Endothelial cell of umbilical vein (primary cell): ENCODE measurements at regions not wholly inside any gene's neighbourhood (a gene's known extent, or its start where the extent isn't known, plus 50 kb on each side); places are given as distances from the start of the nearest gene placed in this dataset.

ENCODE experiments used
- BruUV-seq: library from RNA; stranded (reverse); fragments of 400-500 nt; replicated peaks from 2 replicates; lab custom pipeline; 2021; lab: Mats Ljungman, UMichigan
- CTCF ChIA-PET: fragments of 300-600, 350-600 bp; sonication (Branson Sonifier 250); formaldehyde crosslinking; loops from one replicate; lab custom pipeline; 2021; ENCODE audit warnings: antibody characterized with exemption, inconsistent platforms; lab: Charles Lee
- POLR2A ChIA-PET: fragments of 300-600, 350-600 bp; sonication (Branson Sonifier 250); formaldehyde crosslinking; loops from one replicate; lab custom pipeline; 2021; ENCODE audit warnings: antibody characterized with exemption, inconsistent platforms; lab: Charles Lee
- DNase-seq: peaks from one replicate; pipeline ENCODE4 v3.0.0-alpha.2; 2011; ENCODE audit warnings: low read depth, low spot score
- FAIRE-seq: peaks from 2 replicates; lab custom pipeline; 2011; peaks lifted over from hg19 to GRCh38; lab: Jason Lieb, UNC
- H2AFZ ChIP-seq: 2 replicates; pipeline ENCODE4 v1.6.0; 2012; ENCODE audit warnings: low read depth, low read length, control low read depth, inconsistent platforms
- H3K27ac ChIP-seq: 2 replicates; pipeline ENCODE4 v1.5.1; 2011; ENCODE audit warnings: low read depth, mild to moderate bottlenecking, control low read depth, low read length, moderate library complexity; ENCODE audit not compliant: insufficient read depth
- H3K27me3 ChIP-seq, 2 experiments: 2 replicates each; pipeline versions ENCODE4 v1.6.0 to v1.6.1; 2011; ENCODE audit warnings: low read length in 2 of 2, mixed read lengths in 1 of 2; ENCODE audit not compliant: control insufficient read depth in 2 of 2, insufficient read depth in 2 of 2
- H3K36me3 ChIP-seq, 2 experiments: 2 replicates in 1 of 2; 3 replicates in 1 of 2; pipeline ENCODE4 v1.5.1; 2011; ENCODE audit warnings: low read length in 2 of 2, mild to moderate bottlenecking in 1 of 2, moderate library complexity in 1 of 2; ENCODE audit not compliant: control insufficient read depth in 2 of 2, insufficient read depth in 2 of 2; ENCODE audit errors: extremely low read depth in 1 of 2
- H3K4me1 ChIP-seq: 3 replicates; pipeline ENCODE4 v1.5.1; 2011; ENCODE audit warnings: mild to moderate bottlenecking, low read length; ENCODE audit not compliant: control insufficient read depth, insufficient read depth; ENCODE audit errors: extremely low read depth
- H3K4me2 ChIP-seq: 2 replicates; pipeline ENCODE4 v1.6.1; 2011; ENCODE audit warnings: low read length, control low read depth, mixed read lengths; ENCODE audit not compliant: insufficient read depth
- H3K4me3 ChIP-seq, 3 experiments: fragments of 200-600 bp in 1 of 3; sonication (generic), shearing (Covaris generic) in 1 of 3; replicated peaks in 1 of 3; 2 replicates each; pipeline ENCODE4 v1.5.1; 2011 to 2016; ENCODE audit warnings: control low read depth in 3 of 3, low read length in 3 of 3, mild to moderate bottlenecking in 2 of 3, inconsistent platforms in 1 of 3, low read depth in 1 of 3, moderate library complexity in 1 of 3; ENCODE audit not compliant: insufficient read depth in 1 of 3
- H3K79me2 ChIP-seq: 2 replicates; pipeline ENCODE4 v1.6.0; 2012; ENCODE audit warnings: low read length, inconsistent platforms; ENCODE audit not compliant: control insufficient read depth, insufficient read depth
- H3K9ac ChIP-seq: replicated peaks from 2 replicates; pipeline ENCODE3; 2011; ENCODE audit warnings: low read length, control low read depth; ENCODE audit not compliant: insufficient read depth; ENCODE audit errors: extremely low read depth
- H3K9me1 ChIP-seq: replicated peaks from 3 replicates; pipeline ENCODE4 v1.6.0; 2011; ENCODE audit warnings: mild to moderate bottlenecking, low read length; ENCODE audit not compliant: control insufficient read depth, insufficient read depth; ENCODE audit errors: extremely low read depth
- H3K9me3 ChIP-seq: replicated peaks from 2 replicates; pipeline ENCODE4 v1.5.1; 2012; ENCODE audit warnings: low read length, inconsistent platforms; ENCODE audit not compliant: control insufficient read depth, insufficient read depth
- H4K20me1 ChIP-seq: replicated peaks from 2 replicates; pipeline ENCODE3; 2011; ENCODE audit warnings: mild to moderate bottlenecking, low read length; ENCODE audit not compliant: control insufficient read depth, insufficient read depth; ENCODE audit errors: extremely low read depth
- EZH2 ChIP-seq: IDR thresholded peaks from 2 replicates; pipeline ENCODE4 v1.6.1; 2012; ENCODE audit warnings: borderline replicate concordance, low read depth, mild to moderate bottlenecking, moderate library complexity, low read length, inconsistent platforms; ENCODE audit not compliant: severe bottlenecking
- FOS ChIP-seq: IDR thresholded peaks from 2 replicates; pipeline ENCODE4 v1.6.1; 2011; ENCODE audit warnings: mild to moderate bottlenecking, low read length, moderate library complexity, borderline replicate concordance; ENCODE audit not compliant: insufficient read depth
- GATA2 ChIP-seq: IDR thresholded peaks from 2 replicates; pipeline ENCODE4 v1.7.0; 2011; ENCODE audit warnings: low read depth, mild to moderate bottlenecking, moderate library complexity, mixed read lengths, low read length; ENCODE audit not compliant: insufficient read length, insufficient read depth
- JUN ChIP-seq: IDR thresholded peaks from 2 replicates; pipeline ENCODE4 v1.6.1; 2011; ENCODE audit warnings: borderline replicate concordance, low read depth; ENCODE audit not compliant: insufficient read length, insufficient read depth
- MAX ChIP-seq: IDR thresholded peaks from 2 replicates; pipeline ENCODE4 v1.6.1; 2011; ENCODE audit not compliant: insufficient read depth, insufficient read length
- MYC ChIP-seq: IDR thresholded peaks from one replicate; pipeline ENCODE4 v1.6.1; 2011; ENCODE audit warnings: mild to moderate bottlenecking, low read depth, low read length
- POLR2A ChIP-seq: IDR thresholded peaks from 2 replicates; pipeline ENCODE4 v1.6.1; 2012; ENCODE audit warnings: low read depth, mild to moderate bottlenecking, control low read depth, low read length
- POLR2AphosphoS5 ChIP-seq: IDR thresholded peaks from 2 replicates; pipeline ENCODE4 v1.6.1; 2012; ENCODE audit warnings: low read depth, mild to moderate bottlenecking, control low read depth, low read length, moderate library complexity; ENCODE audit not compliant: insufficient read depth
- dilution Hi-C: fragments of 300-500 bp; cut with MboI; formaldehyde crosslinking; loops from one replicate; pipeline ENCODE4 v1.15.0; 2019; ENCODE audit warnings: low sequenced_read_pairs; ENCODE audit not compliant: extremely low pct_ligation_motif_present
- intact Hi-C: fragments of 100-400 bp; cut with micrococcal nuclease; formaldehyde crosslinking; loops from one replicate; pipeline ENCODE4 v1.10.0; 2022
- TF ChIP-seq, protein P1 (sequence below), 2 donors: IDR thresholded peaks; 1 replicate in 1 of 2; 2 replicates in 1 of 2; pipeline ENCODE4 v1.5.1; 2011; ENCODE audit warnings: low read length in 2 of 2, mild to moderate bottlenecking in 2 of 2, moderate library complexity in 2 of 2, control low read depth in 1 of 2, inconsistent platforms in 1 of 2, low read depth in 1 of 2; ENCODE audit not compliant: insufficient read depth in 1 of 2; ENCODE audit errors: extremely low read depth in 1 of 2

- Histone ChIP-seq H3K4me1 (no peaks in the 10 kb centered on the region), H3K79me2 (no peaks in the 10 kb centered on the region), H3K4me3 (no peak overlapping the region), H3K9me1 (no peaks in the 10 kb centered on the region), H4K20me1 (no peaks in the 10 kb centered on the region), H3K36me3 (no peaks in the 10 kb centered on the region), H3K27me3 (no peaks in the 10 kb centered on the region), H3K9me3 (no peaks in the 10 kb centered on the region), H3K4me2 (no peak overlapping the region), H3K27ac (no peak overlapping the region), H2AFZ (no peak overlapping the region), H3K9ac (no peak overlapping the region)
- dilution Hi-C loops (no loop called here), intact Hi-C loops (no loop called here)
- FAIRE-seq (no peak), DNase-seq (no peak)
- POLR2A ChIA-PET: no interaction called here
- no TSS peak for BruUV-seq
- CTCF ChIA-PET: interaction anchor here (1.3 kb wide), 1 partner anchor 9 kb away, joined by 4 read pairs; no protein-coding TSS in a partner anchor
- no peak for TF ChIP-seq POLR2AphosphoS5
- TF ChIP-seq JUN: no peak
- TF ChIP-seq EZH2: no peak
- TF ChIP-seq, protein P1, sequence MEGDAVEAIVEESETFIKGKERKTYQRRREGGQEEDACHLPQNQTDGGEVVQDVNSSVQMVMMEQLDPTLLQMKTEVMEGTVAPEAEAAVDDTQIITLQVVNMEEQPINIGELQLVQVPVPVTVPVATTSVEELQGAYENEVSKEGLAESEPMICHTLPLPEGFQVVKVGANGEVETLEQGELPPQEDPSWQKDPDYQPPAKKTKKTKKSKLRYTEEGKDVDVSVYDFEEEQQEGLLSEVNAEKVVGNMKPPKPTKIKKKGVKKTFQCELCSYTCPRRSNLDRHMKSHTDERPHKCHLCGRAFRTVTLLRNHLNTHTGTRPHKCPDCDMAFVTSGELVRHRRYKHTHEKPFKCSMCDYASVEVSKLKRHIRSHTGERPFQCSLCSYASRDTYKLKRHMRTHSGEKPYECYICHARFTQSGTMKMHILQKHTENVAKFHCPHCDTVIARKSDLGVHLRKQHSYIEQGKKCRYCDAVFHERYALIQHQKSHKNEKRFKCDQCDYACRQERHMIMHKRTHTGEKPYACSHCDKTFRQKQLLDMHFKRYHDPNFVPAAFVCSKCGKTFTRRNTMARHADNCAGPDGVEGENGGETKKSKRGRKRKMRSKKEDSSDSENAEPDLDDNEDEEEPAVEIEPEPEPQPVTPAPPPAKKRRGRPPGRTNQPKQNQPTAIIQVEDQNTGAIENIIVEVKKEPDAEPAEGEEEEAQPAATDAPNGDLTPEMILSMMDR (IDR thresholded peaks at IDR 0.05; ENCODE audit: extremely low read depth in 1 of 2, insufficient read depth in 1 of 2, low read depth in 1 of 2, low read length in 2 of 2): no peak
- TF ChIP-seq FOS: no peak
- TF ChIP-seq GATA2: no peak
- no peak for TF ChIP-seq POLR2A
- TF ChIP-seq MYC: no peak
- no peak for TF ChIP-seq MAX
These were observed 1491.6 kb downstream of the TECRL start for GRCh38 chr4:62917649-62918048.
